ENCODE measurements at regions not wholly inside any gene's neighbourhood (a gene's known extent, or its start where the extent isn't known, plus 50 kb on each side); places are given as distances from the start of the nearest gene placed in this dataset.

DNA sequence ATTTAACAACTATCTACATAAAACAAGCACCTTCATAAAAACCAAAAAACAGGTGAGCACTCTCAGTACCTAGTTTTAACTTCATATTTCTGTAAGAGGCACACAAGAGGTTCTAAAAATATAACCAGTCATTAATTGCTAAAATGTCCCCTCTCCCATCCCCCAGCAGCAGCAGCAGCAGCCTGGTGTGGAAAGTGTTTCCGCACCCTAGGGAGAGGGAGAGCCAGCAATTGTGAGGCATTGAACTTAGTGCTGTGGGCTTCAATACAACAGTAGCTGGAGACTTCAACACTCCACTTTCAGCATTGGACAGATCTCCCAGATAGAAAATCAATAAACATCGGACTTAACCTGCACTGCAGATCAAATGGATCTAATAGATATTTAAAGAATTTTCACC, 1158.5 kb downstream of the JRKL start:
- TF ChIP-seq JUND (IDR thresholded peaks at IDR 0.05) (no peak), TAF1 (conservative IDR thresholded peaks at IDR 0.05) (no peak), RAD21 (IDR thresholded peaks at IDR 0.05) (no peak), EGR1 (IDR thresholded peaks at IDR 0.05; ENCODE audit: low read depth in 2 of 2) (no peak), YY1 (IDR thresholded peaks at IDR 0.05) (no peak), SP1 (IDR thresholded peaks at IDR 0.05) (no peak), FOXA1 (IDR thresholded peaks at IDR 0.05) (no peak), GABPA (IDR thresholded peaks at IDR 0.05 in 1 of 2, conservative IDR thresholded peaks at IDR 0.05 in 1 of 2) (no peak), RXRA (IDR thresholded peaks at IDR 0.05) (no peak)
- TF ChIP-seq, protein P1, sequence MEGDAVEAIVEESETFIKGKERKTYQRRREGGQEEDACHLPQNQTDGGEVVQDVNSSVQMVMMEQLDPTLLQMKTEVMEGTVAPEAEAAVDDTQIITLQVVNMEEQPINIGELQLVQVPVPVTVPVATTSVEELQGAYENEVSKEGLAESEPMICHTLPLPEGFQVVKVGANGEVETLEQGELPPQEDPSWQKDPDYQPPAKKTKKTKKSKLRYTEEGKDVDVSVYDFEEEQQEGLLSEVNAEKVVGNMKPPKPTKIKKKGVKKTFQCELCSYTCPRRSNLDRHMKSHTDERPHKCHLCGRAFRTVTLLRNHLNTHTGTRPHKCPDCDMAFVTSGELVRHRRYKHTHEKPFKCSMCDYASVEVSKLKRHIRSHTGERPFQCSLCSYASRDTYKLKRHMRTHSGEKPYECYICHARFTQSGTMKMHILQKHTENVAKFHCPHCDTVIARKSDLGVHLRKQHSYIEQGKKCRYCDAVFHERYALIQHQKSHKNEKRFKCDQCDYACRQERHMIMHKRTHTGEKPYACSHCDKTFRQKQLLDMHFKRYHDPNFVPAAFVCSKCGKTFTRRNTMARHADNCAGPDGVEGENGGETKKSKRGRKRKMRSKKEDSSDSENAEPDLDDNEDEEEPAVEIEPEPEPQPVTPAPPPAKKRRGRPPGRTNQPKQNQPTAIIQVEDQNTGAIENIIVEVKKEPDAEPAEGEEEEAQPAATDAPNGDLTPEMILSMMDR (IDR thresholded peaks at IDR 0.05; ENCODE audit: low read depth, low read length, missing input control), result no peak
- TF ChIP-seq, protein P2, sequence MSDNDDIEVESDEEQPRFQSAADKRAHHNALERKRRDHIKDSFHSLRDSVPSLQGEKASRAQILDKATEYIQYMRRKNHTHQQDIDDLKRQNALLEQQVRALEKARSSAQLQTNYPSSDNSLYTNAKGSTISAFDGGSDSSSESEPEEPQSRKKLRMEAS (IDR thresholded peaks at IDR 0.05), result no peak
- TF ChIP-seq, protein P3, sequence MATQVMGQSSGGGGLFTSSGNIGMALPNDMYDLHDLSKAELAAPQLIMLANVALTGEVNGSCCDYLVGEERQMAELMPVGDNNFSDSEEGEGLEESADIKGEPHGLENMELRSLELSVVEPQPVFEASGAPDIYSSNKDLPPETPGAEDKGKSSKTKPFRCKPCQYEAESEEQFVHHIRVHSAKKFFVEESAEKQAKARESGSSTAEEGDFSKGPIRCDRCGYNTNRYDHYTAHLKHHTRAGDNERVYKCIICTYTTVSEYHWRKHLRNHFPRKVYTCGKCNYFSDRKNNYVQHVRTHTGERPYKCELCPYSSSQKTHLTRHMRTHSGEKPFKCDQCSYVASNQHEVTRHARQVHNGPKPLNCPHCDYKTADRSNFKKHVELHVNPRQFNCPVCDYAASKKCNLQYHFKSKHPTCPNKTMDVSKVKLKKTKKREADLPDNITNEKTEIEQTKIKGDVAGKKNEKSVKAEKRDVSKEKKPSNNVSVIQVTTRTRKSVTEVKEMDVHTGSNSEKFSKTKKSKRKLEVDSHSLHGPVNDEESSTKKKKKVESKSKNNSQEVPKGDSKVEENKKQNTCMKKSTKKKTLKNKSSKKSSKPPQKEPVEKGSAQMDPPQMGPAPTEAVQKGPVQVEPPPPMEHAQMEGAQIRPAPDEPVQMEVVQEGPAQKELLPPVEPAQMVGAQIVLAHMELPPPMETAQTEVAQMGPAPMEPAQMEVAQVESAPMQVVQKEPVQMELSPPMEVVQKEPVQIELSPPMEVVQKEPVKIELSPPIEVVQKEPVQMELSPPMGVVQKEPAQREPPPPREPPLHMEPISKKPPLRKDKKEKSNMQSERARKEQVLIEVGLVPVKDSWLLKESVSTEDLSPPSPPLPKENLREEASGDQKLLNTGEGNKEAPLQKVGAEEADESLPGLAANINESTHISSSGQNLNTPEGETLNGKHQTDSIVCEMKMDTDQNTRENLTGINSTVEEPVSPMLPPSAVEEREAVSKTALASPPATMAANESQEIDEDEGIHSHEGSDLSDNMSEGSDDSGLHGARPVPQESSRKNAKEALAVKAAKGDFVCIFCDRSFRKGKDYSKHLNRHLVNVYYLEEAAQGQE (IDR thresholded peaks at IDR 0.05), result no peak
- TF ChIP-seq, protein P4, sequence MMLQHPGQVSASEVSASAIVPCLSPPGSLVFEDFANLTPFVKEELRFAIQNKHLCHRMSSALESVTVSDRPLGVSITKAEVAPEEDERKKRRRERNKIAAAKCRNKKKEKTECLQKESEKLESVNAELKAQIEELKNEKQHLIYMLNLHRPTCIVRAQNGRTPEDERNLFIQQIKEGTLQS (IDR thresholded peaks at IDR 0.05), result no peak
